ENCODE measurements at regions not wholly inside any gene's neighbourhood (a gene's known extent, or its start where the extent isn't known, plus 50 kb on each side); places are given as distances from the start of the nearest gene placed in this dataset.

- TF ChIP-seq ZFX (IDR thresholded peaks at IDR 0.05; ENCODE audit: borderline replicate concordance) (no peak), CTCF (IDR thresholded peaks at IDR 0.05) (no peak)
- no peak overlapping the region for H3K27ac ChIP-seq
Measured at GRCh38 chr5:63825984-63826383, 136.3 kb downstream of the HTR1A start.

- TF ChIP-seq ZFX (IDR thresholded peaks at IDR 0.05; ENCODE audit: borderline replicate concordance) (no peak), CTCF (IDR thresholded peaks at IDR 0.05) (no peak)
- H3K27ac ChIP-seq, result no peak overlapping the region
Measured at GRCh38 chr5:63823583-63823982, 138.7 kb downstream of the HTR1A start.

- TF ChIP-seq CTCF (IDR thresholded peaks at IDR 0.05) (no peak), ZFX (IDR thresholded peaks at IDR 0.05; ENCODE audit: borderline replicate concordance) (no peak)
- H3K27ac ChIP-seq, result no peak overlapping the region
Measured at GRCh38 chr5:63822614-63823013, 139.6 kb downstream of the HTR1A start.

GRCh38 chr5:63820577-63820976 is 141.7 kb downstream of the HTR1A start:
- TF ChIP-seq ZFX (IDR thresholded peaks at IDR 0.05; ENCODE audit: borderline replicate concordance) (no peak), CTCF (IDR thresholded peaks at IDR 0.05) (no peak)
- no peak overlapping the region for H3K27ac ChIP-seq

GRCh38 chr5:63812693-63813092 is 149.6 kb downstream of the HTR1A start:
- TF ChIP-seq CTCF (IDR thresholded peaks at IDR 0.05) (no peak), ZFX (IDR thresholded peaks at IDR 0.05; ENCODE audit: borderline replicate concordance) (no peak)
- H3K27ac ChIP-seq, result no peak overlapping the region

- no peak for TF ChIP-seq ZFX (IDR thresholded peaks at IDR 0.05; ENCODE audit: borderline replicate concordance)
- TF ChIP-seq CTCF (IDR thresholded peaks at IDR 0.05), result no peak
- H3K27ac ChIP-seq, result no peak overlapping the region
Measured at GRCh38 chr5:63811961-63812360, 150.3 kb downstream of the HTR1A start.

- H3K27ac ChIP-seq, result no peak overlapping the region
- TF ChIP-seq ZFX (IDR thresholded peaks at IDR 0.05; ENCODE audit: borderline replicate concordance) (no peak), CTCF (IDR thresholded peaks at IDR 0.05) (no peak)
Measured at GRCh38 chr5:63811286-63811685, 151.0 kb downstream of the HTR1A start.

Data from 22Rv1 (cell line).